NCI-H82 (cell line): ENCODE measurements at regions not wholly inside any gene's neighbourhood (a gene's known extent, or its start where the extent isn't known, plus 50 kb on each side); places are given as distances from the start of the nearest gene placed in this dataset.
"Not testable (repeated sequence)": the region's sequence is repeated elsewhere in the genome, so short reads cannot be mapped to it uniquely, and the experiment has no call there.

ENCODE experiments used
- DNase-seq: peaks from one replicate; lab custom pipeline; 2025; lab: John Stamatoyannopoulos, UW

DNA sequence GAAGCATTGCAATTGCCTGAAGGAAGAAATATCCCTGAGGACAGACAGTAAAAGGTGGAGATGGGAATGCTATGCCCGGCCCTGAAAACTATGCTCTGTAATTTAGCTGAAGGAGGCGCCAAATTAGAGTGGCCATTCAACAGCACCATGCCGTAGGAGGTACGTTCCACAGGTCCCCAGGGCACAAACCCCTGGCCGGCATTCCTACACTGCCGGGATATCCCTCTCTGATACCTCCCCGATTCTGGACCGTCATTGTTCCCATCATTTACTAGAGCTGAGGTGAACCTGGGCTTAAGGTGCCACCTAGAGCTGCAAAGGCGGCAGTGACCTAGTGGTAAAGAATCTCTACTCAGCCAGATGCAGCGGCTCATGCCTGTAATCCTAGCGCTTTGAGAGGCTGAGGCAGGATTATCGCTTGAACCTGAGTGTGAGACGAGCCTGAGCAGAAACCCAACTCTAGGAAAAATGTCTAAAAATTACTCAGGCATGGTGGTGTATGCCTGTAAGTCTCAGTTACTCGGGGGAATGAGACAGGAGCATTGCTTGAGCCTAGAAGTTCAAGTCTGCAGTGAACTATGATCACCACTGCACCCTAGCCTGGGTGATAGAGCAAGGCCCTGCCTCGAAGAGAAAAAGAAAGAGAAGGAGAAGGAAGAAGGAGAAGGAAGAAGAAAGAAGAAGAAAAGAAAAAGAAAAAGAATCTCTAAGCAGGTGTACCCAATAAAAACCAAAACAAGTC lies 53.0 kb upstream of the TNKS2 start:
- DNase-seq, result peak; percentile 62

DNA sequence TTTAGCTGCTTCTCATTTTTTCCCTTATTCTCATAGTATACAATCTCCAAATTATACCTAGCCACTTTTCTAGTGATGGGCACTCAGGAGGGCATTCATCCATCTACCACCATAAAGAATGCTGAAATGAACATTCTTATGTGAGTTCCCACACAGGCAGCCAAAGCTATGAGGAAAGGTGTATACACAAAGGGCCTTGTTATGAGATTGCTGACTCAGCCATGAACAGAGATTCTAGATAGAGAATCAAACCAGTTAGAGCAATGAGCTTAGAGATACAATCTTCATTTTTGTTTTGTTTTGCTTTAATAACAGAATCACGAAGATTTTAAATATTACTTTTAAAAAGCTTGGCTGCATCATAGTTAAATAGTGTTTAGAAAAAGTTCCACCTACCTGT lies 54.8 kb upstream of the TNKS2 start:
- no peak for DNase-seq

DNA sequence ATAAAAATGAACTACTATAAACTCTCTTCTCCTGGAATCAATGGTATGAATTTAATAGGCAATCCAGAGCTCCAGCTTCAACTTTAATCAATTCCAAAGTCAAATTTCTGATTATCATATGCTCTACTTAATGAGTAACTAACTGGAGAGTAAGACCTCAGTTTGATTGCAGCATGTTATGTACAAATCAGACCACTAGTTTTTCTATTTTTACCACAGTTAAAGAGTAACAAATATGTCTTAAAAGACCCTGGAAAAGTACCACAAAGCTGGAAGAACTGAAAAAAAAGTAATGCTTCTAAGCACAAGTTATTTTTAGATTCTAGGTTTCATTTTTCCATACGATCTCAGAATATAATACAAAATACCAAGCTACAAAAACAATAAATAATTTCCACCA lies 56.0 kb upstream of the TNKS2 start:
- no peak for DNase-seq

DNA sequence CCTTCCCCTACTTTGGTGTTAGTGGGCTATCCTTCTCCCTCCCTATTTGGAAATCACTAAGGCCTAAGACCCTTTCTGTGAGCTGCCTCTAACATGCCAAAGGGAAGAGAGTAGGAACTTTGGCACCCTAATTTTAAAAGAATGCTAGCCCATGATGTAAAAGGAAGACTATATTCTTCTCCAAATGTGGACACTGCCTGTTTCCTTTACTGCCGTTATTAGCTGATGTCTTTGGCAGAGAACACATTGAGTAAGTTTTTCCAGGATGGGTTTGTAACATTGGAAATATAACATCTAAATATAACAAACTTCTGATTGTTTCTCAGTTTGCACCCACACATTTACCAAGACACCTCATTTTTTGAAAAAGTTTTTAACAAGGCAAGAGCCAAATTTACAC lies 56.9 kb upstream of the TNKS2 start:
- DNase-seq, result no peak

DNA sequence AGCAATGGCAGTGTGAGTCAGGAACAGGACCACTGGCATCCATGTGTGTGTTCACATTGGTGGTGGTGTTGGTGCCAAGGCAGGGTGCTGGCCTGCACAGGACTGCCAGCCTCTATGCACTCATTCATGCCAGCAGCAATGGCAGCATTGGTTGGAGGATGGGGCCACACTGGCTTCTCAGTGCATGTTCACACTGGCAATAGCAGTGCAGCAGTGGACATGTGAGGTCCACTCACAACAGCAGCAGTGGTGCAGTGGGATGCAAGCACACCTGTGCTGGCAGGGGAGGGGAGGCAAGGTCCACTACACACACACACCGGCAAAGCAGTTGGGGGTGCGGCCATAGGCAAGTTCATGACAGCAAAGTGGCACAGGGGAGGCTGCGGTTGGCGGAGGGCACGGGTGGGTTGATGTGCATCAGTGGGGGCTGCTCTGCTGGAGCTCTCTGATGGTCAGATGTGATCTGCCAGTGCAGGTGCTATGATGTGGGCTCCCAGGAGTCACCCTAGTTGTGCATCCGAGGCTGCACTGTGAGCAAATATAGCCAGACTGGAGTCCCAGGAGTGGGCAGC lies 57.8 kb upstream of the TNKS2 start:
- no peak for DNase-seq

DNA sequence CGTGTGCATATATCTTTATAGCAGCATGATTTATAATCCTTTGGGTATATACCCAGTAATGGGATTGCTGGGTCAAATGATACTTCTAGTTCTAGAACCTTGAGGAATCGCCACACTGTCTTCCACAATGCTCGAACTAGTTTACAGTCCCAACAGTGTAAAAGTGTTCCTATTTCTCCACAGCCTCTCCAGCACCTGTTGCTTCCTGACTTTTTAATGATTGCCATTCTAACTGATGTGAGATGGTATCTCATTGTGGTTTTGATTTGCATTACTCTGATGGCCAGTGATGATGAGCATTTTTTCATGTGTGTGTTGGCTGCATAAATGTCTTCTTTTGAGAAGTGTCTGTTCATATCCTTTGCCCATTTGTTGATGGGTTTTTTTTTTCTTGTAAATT lies 66.0 kb upstream of the TNKS2 start:
- not testable (repeated sequence) for DNase-seq

DNA sequence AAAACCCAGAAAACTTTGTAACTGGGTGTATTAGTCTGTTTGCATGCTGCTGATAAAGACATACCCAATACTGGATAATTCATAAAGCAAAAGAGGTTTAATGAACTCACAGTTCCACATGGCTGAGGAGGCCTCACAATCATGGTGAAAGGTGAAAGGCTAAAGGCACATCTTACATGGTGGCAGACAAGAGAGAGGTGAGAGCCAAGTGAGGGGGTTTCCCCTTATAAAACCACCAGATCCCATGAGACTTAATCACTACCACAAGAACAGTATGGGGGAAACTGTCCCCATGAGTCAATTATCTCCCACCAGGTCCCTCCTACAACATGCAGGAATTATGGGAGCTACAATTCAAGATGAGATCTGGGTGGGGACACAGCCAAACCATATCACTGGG lies 68.9 kb upstream of the TNKS2 start:
- not testable (repeated sequence) for DNase-seq

DNA sequence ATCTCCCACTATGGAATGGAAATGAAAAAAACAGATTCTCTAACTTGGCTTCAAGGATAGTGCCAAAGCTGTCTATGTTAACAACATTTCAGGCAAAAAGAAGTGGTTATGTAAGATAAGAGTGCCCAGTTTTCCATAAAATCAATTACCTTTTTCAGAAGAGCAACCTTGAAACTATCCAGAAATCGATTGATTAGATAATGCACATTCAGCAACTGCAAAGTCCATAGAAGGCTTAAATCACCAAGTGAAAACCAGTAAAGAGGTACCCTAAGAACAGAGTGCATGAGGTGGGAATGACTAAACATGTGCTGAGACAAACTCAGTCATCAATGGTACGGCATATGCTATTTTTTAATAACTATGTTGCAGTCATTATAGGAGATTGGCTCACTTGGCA lies 71.9 kb upstream of the TNKS2 start:
- DNase-seq, result no peak

DNA sequence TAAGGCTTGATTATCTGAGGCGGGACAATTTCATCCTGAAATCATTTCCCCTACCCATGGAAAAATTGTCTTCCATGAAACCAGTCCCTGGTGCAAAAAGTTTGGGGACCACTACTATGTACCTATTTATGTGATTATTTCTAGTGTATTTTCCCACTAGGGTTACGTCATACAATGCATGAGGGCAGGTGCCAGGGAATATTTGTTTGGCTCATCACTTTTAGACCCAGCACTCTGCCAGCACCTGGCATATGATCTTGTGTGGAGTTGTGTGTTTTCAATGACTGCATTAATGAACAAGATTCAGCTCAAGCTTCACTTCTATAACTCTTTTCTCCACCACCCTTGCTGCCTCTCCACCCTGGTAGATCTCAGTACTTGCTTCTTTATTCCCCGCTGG lies 73.3 kb upstream of the TNKS2 start:
- DNase-seq, result no peak

DNA sequence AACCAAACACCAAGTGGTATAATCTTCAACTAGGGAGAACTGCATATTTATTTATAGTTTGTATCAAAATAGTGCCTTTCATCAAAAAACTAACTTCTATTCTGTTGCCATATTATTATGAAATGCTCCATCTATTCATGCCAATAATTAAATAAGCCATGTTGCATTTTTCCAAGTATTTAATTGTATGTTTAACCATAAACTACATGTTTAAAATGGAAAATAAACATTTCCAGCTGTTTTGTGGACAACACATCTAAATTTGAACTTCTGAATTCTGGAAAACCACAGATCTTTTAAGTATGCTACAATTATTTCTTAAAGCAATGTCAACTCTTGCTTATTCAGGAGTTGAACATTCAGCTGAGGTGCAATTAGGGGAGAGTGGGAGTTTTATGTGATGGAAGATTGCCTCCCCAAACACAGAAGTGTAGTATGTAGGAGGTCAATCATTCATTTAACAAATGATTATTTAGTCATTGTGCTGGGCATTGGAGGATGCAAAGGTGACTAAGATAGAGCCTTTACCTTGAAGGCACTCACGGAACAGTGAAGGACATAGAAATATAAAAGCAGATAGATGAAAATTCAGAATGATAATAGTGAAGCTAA lies 80.7 kb upstream of the PPP1R3C start:
- DNase-seq, result no peak

DNA sequence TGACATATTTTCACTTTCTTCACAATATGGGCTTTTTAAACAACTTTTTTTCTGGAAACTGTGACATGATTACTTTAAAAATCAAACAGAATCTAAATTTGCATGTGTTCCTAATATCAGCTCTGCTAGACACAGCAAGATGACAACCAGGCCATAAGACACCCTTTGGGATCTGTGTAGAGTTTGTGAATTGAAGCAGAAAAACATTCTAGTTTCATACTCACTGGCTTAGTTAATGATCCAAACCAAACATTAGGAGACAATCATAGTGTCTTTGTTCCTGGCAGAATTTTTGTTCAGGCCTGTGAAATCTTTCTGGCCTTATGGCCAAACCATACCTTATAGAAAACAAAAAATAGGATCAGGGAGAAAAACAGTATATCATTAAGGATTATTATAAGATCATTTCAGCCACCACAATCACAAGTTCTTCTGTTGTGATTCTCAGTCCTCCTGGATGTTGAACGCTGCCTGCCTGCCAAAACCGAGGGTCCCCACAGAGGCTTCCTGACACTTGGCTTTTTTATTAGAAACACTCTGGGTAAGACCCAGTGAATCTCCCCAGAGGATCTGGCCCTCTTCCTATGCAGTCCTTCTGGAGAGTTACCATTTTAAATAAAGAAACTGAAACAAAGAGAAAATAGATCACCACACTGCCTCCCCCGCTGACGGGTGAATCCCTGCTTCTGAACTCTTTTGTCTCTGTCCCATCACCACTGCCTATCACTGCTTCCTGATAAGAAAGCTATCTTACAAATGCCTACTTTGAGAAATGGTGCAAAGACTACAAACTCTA lies 79.2 kb upstream of the PPP1R3C start:
- no peak for DNase-seq

DNA sequence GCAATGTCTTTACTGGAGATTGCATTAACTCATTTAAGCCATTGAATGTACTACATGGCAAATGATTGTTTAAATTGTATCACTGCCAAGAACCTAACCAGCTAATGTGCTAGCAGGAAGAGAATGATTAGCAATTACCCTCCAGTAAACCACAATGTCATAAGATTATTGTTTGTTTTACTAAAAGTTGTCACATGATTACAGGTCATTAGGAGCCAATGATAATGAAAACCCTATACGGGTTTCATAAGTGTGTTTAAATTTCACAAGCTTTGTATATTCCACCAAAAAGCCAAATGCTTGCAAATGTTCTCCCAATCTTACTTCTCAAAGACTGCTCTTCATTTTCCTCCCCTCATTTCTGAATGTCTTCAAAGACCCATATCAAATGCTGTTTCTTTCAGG lies 76.5 kb upstream of the PPP1R3C start:
- no peak for DNase-seq

DNA sequence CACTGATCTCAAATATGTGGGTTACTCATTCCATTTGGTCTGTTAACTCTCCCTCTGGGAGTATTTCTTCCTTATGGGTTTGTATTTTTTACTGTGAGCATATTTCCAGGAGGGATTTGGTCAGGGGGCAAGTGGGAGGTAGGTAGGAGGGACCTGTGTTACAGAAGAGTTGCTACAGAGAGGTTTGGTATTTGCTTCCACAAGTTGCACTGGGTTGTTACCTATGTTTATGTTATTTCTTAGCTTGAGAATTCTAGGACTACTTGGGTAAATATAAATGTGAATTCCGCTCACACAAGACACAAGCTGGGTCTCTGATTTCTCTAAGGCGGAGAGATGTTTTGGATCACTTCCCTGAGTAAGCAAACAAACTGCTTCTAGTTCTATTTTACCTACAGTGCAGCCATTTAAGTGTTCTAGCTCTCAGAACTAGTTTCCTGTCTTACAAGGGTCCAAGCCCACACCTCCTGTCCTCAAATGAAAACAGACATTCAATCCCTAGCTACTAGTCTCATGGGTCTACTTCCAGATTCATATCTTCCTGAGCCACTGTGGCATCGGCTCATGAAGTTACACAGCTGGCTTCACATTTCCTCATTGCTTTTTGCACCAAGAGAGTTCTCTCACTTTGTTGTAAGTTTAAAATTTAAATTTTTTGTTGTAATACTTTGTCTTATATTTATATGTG lies 75.4 kb upstream of the PPP1R3C start:
- no peak for DNase-seq

DNA sequence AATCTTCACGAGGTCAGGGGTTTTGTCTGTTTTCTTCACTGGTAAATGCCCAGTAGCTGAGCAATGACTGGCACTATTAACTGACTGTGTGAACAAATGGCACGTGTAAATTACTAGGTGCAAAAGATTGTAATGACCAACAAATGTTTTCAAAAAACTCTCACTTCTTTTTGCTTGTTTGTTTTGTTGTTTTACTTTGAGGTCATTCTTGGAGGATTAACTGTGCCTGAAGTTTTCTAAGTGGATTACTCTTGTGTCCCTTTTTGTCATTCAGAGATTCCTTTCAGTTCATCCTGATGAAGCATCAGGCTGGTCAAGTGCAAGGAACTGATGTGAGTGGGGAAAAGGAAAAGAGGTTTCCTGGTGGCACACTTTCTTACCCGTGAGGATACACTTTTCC lies 74.4 kb upstream of the PPP1R3C start:
- DNase-seq, result peak; percentile 13

DNA sequence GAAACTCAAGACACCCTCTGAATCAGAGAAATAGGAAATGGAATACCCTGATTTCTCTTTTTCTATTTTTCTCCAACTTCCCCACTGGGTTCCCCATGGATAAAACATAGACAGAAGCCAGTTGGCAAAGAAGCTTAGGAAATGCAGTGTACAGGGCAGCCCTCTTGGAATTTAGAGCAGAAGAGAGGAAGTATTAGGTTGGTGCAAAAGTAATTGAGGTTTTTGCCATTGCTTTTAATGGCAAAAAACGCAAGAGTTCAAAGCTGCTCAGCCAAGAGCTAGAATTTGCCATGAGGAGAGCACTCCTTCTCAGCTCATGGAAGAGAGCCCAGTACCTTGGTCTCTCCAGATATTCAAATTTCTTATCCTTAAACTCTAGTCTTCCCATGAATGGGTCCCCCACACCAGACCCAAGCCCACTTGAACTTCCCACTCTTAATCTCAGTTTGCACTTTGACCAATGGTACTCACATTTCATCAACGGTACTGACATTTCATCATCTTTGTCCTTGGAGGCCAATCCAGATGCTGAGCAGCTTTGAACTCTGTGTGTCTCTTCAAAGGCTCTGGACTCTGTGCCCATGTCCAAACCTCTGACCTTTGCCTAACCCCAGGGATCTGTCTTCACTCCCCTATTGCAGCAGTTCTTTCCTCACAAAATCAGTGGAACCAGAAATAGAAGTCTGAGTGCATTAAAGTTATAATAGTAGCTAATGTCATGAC lies 73.2 kb upstream of the PPP1R3C start:
- DNase-seq, result no peak

DNA sequence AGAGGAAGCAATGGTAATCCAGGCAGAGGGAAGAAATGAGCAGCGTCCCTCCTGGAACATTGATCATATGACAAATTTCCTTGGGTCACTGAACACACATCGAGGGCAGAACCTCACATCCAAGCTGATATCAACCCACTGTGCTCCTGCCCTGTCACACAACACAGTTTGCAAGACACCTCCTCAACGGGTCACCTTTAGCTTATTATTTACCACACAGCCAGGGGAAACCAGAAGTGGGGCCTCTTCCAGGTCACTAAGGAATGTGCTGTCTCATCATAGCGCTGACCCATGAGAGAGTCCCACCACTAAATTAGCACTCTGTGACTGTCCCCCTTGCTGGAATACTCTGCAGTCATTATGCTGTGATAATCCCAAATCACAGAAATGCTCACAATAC lies 69.7 kb upstream of the PPP1R3C start:
- no peak for DNase-seq

DNA sequence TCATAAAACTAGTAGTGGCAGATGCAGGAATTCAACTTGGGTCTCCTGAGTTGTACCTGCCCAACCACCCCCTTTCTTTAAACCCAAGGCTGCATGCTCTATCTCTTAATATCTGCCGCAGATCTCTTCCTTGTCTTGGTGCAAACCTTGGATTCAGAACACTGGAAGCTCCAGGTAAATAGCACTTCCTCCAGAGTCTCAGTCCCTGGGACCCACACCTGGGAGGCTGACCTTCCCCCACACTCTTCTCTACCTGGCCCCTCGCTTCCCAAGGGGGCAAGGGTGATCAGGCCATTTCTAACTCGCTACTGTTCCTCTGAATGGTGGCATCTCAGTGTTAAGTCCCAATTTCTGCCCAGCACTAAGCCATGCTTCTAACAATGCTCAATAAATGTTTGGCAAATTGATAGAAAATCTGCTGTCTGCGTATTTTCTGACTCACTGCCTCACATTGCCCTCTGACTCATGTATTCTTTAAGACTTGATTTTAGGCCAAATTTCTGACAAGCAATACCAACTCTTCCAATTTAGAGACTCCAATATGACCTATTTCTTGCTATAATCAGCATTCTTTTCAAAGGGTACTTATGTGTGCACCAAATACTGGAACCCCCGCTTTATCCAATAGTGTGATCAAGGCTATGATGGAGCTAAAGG lies 68.0 kb upstream of the PPP1R3C start:
- no peak for DNase-seq

DNA sequence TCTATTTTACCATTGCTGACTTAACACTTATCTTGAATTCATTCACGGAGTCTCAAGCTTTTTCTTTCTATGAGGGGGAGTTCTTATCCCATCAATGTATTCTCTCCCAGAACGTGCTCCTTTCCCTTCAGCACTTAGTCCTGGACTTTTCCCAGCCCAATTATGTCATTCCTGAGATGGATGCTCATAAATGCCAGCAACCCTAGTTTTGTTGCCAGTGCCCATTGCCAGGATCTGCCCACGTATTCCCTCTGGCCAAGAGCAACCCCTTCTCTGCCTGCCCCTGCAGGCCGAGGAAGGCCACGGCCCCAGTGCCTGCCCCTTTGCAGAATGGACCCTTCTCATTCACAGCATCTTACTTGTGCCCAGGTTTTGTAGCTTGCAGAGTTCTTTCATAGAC lies 67.4 kb upstream of the PPP1R3C start:
- DNase-seq, result no peak

DNA sequence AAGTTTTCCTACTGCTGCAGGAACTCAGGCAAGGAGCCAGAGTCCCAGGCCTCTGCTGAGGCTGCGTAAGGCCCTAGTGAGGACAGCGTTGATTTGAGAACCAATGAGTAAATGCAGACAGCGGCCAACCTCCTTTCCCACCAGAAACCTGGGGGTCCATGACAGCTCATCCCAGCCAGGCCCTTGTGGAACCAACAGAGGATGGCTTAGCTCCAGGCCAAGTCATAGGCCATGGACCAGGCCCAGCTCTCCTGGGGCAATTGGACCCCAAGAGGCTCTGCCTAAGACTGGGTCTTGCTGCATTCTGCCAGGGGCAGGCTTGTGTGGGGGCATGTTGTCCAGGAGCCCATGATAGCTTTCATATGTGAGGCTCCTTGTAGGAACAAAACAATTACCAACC lies 65.4 kb upstream of the PPP1R3C start:
- DNase-seq, result no peak

DNA sequence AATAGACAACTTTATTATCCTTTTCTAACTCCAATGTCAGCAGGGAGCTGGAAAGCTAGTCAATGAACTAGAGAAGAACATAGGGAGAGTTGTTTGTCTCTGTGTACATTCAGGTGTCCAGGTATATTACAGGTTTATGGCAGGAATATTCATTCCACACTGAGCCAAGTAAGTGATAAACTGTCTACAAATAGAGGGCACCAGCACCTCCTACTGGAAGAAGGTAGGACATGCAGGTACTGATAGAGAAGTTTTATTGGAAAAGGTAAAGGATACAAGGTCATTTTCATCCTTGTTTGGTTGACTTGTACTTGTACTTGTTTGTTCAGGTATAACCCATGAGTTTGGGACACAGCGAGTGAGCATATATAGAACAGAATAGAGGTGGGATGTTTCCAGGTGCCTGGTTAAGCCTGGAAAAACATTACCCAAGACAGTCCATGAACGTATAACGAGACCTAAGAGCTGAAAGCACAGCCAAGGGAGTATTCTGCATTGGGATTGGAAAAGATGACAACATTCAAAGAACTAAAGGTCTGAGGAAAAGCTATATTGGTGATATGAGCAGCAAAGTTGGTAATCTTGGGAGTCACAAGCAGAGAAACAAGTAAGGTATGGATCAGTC lies 61.4 kb upstream of the PPP1R3C start:
- peak; percentile 44 for DNase-seq

DNA sequence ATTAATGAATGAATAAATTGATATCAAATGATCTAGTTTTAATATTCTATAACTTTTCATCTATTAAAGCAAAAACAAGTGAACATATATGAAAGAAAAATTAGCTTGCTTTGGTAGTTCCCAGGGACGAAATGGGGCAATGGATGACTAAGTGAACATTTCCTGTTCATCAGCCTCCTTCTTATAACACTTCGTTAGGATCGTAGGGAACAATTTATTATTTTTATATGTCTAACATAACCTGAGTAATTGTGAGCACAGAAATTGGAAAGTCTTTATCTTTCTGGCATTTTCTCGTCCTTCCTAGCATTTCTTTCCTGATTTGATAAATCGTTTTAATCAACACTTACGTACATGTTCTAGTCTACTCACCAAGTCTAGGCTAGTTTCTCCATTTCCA lies 59.1 kb upstream of the PPP1R3C start:
- DNase-seq, result no peak
